Liver (tissue), 7 donors: ENCODE measurements at regions not wholly inside any gene's neighbourhood (a gene's known extent, or its start where the extent isn't known, plus 50 kb on each side); places are given as distances from the start of the nearest gene placed in this dataset.

Experiments used
- DNase-seq: peaks from one replicate; pipeline ENCODE4 v3.0.0-alpha.2; 2017; ENCODE audit warnings: low spot score
- H3K27ac ChIP-seq, 2 donors: one replicate each; pipeline ENCODE4 v1.7.0; 2013; ENCODE audit warnings: inconsistent platforms in 2 of 2, low read length in 2 of 2, control low read depth in 1 of 2, low read depth in 1 of 2, mild to moderate bottlenecking in 1 of 2
- H3K27me3 ChIP-seq, 4 donors: one replicate each; pipeline versions ENCODE4 v1.6.1 to v1.7.0; 2013; ENCODE audit warnings: low read length in 3 of 4, inconsistent platforms in 1 of 4, mild to moderate bottlenecking in 1 of 4, moderate library complexity in 1 of 4; ENCODE audit not compliant: control insufficient read depth in 4 of 4, insufficient read depth in 4 of 4
- H3K36me3 ChIP-seq, 4 donors: one replicate each; pipeline versions ENCODE4 v1.6.1 to v1.7.0; 2013; ENCODE audit warnings: low read length in 3 of 4, mild to moderate bottlenecking in 3 of 4, low read depth in 1 of 4, moderate library complexity in 1 of 4; ENCODE audit not compliant: control insufficient read depth in 4 of 4, insufficient read depth in 3 of 4
- H3K4me1 ChIP-seq, 4 donors: one replicate each; pipeline versions ENCODE4 v1.6.1 to v1.7.0; 2013; ENCODE audit warnings: low read length in 3 of 4, mild to moderate bottlenecking in 3 of 4, moderate library complexity in 1 of 4; ENCODE audit not compliant: control insufficient read depth in 4 of 4, insufficient read depth in 4 of 4
- H3K4me3 ChIP-seq, 3 donors: one replicate each; pipeline versions ENCODE4 v1.6.1 to v1.7.0; 2013; ENCODE audit warnings: low read length in 3 of 3, control low read depth in 1 of 3, low read depth in 1 of 3, mild to moderate bottlenecking in 1 of 3
- H3K9ac ChIP-seq, 2 donors: one replicate each; pipeline ENCODE4 v1.7.0; 2013; ENCODE audit warnings: low read length in 2 of 2, mild to moderate bottlenecking in 2 of 2, moderate library complexity in 2 of 2, control low read depth in 1 of 2, low read depth in 1 of 2
- H3K9me3 ChIP-seq, 4 donors: one replicate each; pipeline versions ENCODE4 v1.6.1 to v1.7.0; 2013; ENCODE audit warnings: low read length in 3 of 4; ENCODE audit not compliant: control insufficient read depth in 4 of 4
- ATF3 ChIP-seq: IDR thresholded peaks from 2 replicates; pipeline ENCODE4 v1.6.1; 2016; ENCODE audit warnings: antibody characterized with exemption
- CTCF ChIP-seq: fragments of 150-350 bp; IDR thresholded peaks from 2 replicates; pipeline ENCODE4 v1.5.1; 2017; ENCODE audit warnings: improper control_type of control experiment, low read depth, low read length; ENCODE audit not compliant: missing input control
- EGR1 ChIP-seq, 2 donors: IDR thresholded peaks; 2 replicates each; pipeline ENCODE4 v1.6.1; 2016 to 2018; ENCODE audit warnings: antibody characterized with exemption in 2 of 2, low read depth in 2 of 2
- FOXA1 ChIP-seq: IDR thresholded peaks from 2 replicates; pipeline ENCODE4 v1.6.1; 2016; ENCODE audit warnings: antibody characterized with exemption
- FOXA2 ChIP-seq: IDR thresholded peaks from 2 replicates; pipeline ENCODE4 v1.6.1; 2016; ENCODE audit warnings: antibody characterized with exemption
- GABPA ChIP-seq, 2 donors: IDR thresholded peaks in 1 of 2; conservative IDR thresholded peaks in 1 of 2; 2 replicates each; pipeline ENCODE4 v1.6.1; 2016; ENCODE audit warnings: antibody characterized with exemption in 2 of 2, mild to moderate bottlenecking in 1 of 2, moderate library complexity in 1 of 2
- HNF4A ChIP-seq, 2 donors: conservative IDR thresholded peaks; 2 replicates each; pipeline ENCODE4 v1.6.1; 2016; ENCODE audit warnings: antibody characterized with exemption in 2 of 2, mild to moderate bottlenecking in 2 of 2
- HNF4G ChIP-seq: IDR thresholded peaks from 2 replicates; pipeline ENCODE4 v1.6.1; 2016; ENCODE audit warnings: antibody characterized with exemption
- JUND ChIP-seq, 2 donors: IDR thresholded peaks; 2 replicates each; pipeline ENCODE4 v1.6.1; 2016; ENCODE audit warnings: antibody characterized with exemption in 2 of 2
- MAX ChIP-seq: IDR thresholded peaks from 2 replicates; pipeline ENCODE4 v1.6.1; 2016; ENCODE audit warnings: antibody characterized with exemption
- NR2F2 ChIP-seq: IDR thresholded peaks from 2 replicates; pipeline ENCODE4 v1.6.1; 2016; ENCODE audit warnings: antibody characterized with exemption
- RAD21 ChIP-seq, 2 donors: IDR thresholded peaks; 2 replicates each; pipeline ENCODE4 v1.6.1; 2016; ENCODE audit warnings: antibody characterized with exemption in 2 of 2, mild to moderate bottlenecking in 2 of 2
- REST ChIP-seq: IDR thresholded peaks from 2 replicates; pipeline ENCODE4 v1.6.1; 2016; ENCODE audit warnings: antibody characterized with exemption, mild to moderate bottlenecking
- RXRA ChIP-seq, 2 donors: IDR thresholded peaks; 2 replicates each; pipeline ENCODE4 v1.6.1; 2017 to 2018; ENCODE audit warnings: antibody characterized with exemption in 2 of 2, mild to moderate bottlenecking in 1 of 2
- SP1 ChIP-seq: IDR thresholded peaks from 2 replicates; pipeline ENCODE4 v1.6.1; 2018; ENCODE audit warnings: antibody characterized with exemption, mild to moderate bottlenecking
- TAF1 ChIP-seq: conservative IDR thresholded peaks from 2 replicates; pipeline ENCODE4 v1.6.1; 2016; ENCODE audit warnings: antibody characterized with exemption, mild to moderate bottlenecking
- YY1 ChIP-seq: IDR thresholded peaks from 2 replicates; pipeline ENCODE4 v1.6.1; 2016; ENCODE audit warnings: antibody characterized with exemption, mild to moderate bottlenecking
- ZBTB33 ChIP-seq: IDR thresholded peaks from 2 replicates; pipeline ENCODE4 v1.6.1; 2016; ENCODE audit warnings: antibody characterized with exemption
- donor health status: healthy.
- donor health status: healthy.
- donor health status: healthy.
- donor health status: healthy.

- TF ChIP-seq TAF1: no peak
- no peak for TF ChIP-seq NR2F2
- TF ChIP-seq MAX: no peak
- TF ChIP-seq REST: no peak
- no peak for TF ChIP-seq YY1
- TF ChIP-seq SP1: no peak
- no peak for TF ChIP-seq RXRA (IDR thresholded peaks at IDR 0.05)
- no peak for TF ChIP-seq FOXA1
- no peak for TF ChIP-seq JUND (IDR thresholded peaks at IDR 0.05)
- TF ChIP-seq GABPA (IDR thresholded peaks at IDR 0.05 in 1 of 2, conservative IDR thresholded peaks at IDR 0.05 in 1 of 2): no peak
- no peak for TF ChIP-seq HNF4G
- no peak for TF ChIP-seq ZBTB33
- no peak for TF ChIP-seq EGR1 (IDR thresholded peaks at IDR 0.05; ENCODE audit: low read depth in 2 of 2)
- TF ChIP-seq HNF4A (conservative IDR thresholded peaks at IDR 0.05): no peak
- TF ChIP-seq ATF3: no peak
- no peak for TF ChIP-seq FOXA2
- no peak for TF ChIP-seq CTCF
- TF ChIP-seq RAD21 (IDR thresholded peaks at IDR 0.05): no peak
- DNase-seq: no peak
Measured at GRCh38 chr20:47927944-47928343, 142.7 kb upstream of the SULF2 start.

More at GRCh38 chr20:47927944-47928343, 142.7 kb upstream of the SULF2 start:
- H3K27me3 ChIP-seq: peaks cover 0 to 12% (median 0%) of the 10 kb centered on the region in 4 donors
- H3K9me3 ChIP-seq: no peaks in the 10 kb centered on the region
- H3K4me1 ChIP-seq: no peaks in the 10 kb centered on the region
- H3K9ac ChIP-seq: no peak overlapping the region
- no peak overlapping the region for H3K27ac ChIP-seq
- no peak overlapping the region for H3K4me3 ChIP-seq
- no peaks in the 10 kb centered on the region for H3K36me3 ChIP-seq
